Erythroblast (primary cell): ENCODE measurements at regions not wholly inside any gene's neighbourhood (a gene's known extent, or its start where the extent isn't known, plus 50 kb on each side); places are given as distances from the start of the nearest gene placed in this dataset.

Experiments
- GATA1 ChIP-seq: IDR thresholded peaks from 2 replicates; pipeline ENCODE4 v1.6.1; 2011; ENCODE audit warnings: low read depth, mild to moderate bottlenecking, control low read depth, low read length, moderate library complexity
- POLR2A ChIP-seq: IDR thresholded peaks from 2 replicates; pipeline ENCODE4 v1.6.1; 2011; ENCODE audit warnings: mild to moderate bottlenecking, low read length

- TF ChIP-seq POLR2A: no peak
- no peak for TF ChIP-seq GATA1
Observed at GRCh38 chr5:53411388-53411787, 69.0 kb upstream of the FST start.
